ENCODE measurements at regions not wholly inside any gene's neighbourhood (a gene's known extent, or its start where the extent isn't known, plus 50 kb on each side); places are given as distances from the start of the nearest gene placed in this dataset.

GRCh38 chr18:27838225-27838624 lies 338.7 kb downstream of the CDH2 start:
- DNase-seq (ENCODE audit: extremely low read depth, low read depth), result no peak

DNA sequence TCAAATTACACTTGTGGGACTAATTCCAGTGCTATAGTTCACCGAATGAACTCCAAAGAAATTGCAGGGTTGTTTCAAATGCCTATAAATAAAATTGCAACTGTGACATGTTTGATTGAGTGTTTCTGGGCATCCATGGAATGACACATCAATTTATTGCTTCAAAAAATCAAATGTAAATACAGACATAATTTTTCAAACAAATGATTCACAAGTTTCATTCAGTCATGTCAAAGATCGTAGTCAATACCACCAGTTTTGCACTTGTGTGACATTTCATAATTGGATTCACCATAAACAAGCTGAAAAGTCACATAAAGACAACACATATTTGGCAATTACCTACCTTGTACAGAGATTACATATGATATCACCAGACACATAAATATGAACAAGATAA lies 350.8 kb downstream of the CDH2 start:
- DNase-seq (ENCODE audit: extremely low read depth, low read depth), result no peak

- no peak for DNase-seq (ENCODE audit: extremely low read depth, low read depth)
Observed at GRCh38 chr18:27825689-27826088, 351.2 kb downstream of the CDH2 start.

GRCh38 chr18:27824841-27825681 lies 351.9 kb downstream of the CDH2 start:
- no peak for DNase-seq (ENCODE audit: extremely low read depth, low read depth)

- DNase-seq (ENCODE audit: extremely low read depth, low read depth), result no peak
Observed at GRCh38 chr18:27824275-27824674, 352.7 kb downstream of the CDH2 start.

DNA sequence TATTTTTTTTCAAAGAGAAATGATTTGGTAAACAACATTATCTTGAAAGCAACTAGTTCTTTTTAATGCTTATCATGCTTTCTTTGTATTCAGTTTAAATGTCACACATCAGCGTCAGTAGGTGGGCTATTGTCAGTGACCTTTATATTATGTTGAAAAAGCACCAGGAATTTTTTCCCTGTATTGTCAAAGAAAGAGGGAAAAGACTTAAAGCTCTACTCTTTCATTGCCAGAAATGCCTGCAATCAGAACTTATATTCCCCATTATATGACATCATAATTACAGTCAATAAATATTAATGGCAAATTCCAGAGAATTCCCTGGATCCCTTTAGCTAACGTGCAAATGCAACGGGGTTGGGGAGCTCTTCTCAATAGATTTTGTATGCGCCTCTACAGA lies 353.9 kb downstream of the CDH2 start:
- no peak for DNase-seq (ENCODE audit: extremely low read depth, low read depth)

GRCh38 chr18:27808683-27809082 lies 368.2 kb downstream of the CDH2 start:
- no peak for DNase-seq (ENCODE audit: extremely low read depth, low read depth)

GRCh38 chr18:27803957-27804356 lies 373.0 kb downstream of the CDH2 start:
- DNase-seq (ENCODE audit: extremely low read depth, low read depth), result no peak

GRCh38 chr18:27797484-27797883 lies 379.4 kb downstream of the CDH2 start:
- no peak for DNase-seq (ENCODE audit: extremely low read depth, low read depth)

DNA sequence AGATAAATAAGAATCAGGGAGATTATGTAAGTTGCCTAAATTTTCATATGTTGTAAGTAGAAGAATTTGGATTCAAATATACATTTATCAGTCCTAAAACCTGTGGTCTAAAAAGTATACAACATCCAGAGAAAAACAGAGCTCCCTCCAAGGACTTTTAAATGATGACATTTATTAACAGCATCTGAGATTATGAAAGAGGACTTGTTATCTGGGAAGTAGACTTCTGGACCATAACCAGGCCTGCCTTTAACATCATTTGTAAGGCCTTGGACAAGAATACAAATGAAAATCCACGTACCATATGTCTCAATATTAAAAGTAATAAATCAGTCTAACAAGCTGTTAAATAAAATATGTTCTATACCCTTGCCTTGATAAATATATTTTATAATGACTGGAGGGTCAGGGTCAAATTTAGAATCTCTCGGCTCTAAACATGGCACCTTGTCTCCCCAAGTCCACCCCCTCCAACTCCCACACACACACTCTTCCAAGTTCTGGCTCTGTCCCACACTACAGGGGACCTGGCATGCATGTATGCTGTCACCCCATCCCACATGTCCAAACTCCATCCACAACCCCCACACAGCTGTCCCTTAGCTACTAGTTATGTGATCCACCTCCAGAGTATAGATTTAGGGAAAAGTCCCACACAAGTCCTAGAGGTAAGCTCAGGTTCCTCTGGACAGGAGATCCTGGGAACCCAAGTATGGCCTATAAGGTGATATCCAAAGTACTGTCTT lies 382.6 kb downstream of the CDH2 start:
- no peak for DNase-seq (ENCODE audit: extremely low read depth, low read depth)

GRCh38 chr18:27793013-27793785 lies 383.7 kb downstream of the CDH2 start:
- DNase-seq (ENCODE audit: extremely low read depth, low read depth), result no peak

- DNase-seq (ENCODE audit: extremely low read depth, low read depth), result no peak
Observed at GRCh38 chr18:27789406-27789805, 387.5 kb downstream of the CDH2 start.

GRCh38 chr18:27787547-27787946 lies 389.4 kb downstream of the CDH2 start:
- no peak for DNase-seq (ENCODE audit: extremely low read depth, low read depth)

GRCh38 chr18:27785815-27786471 lies 391.0 kb downstream of the CDH2 start:
- no peak for DNase-seq (ENCODE audit: extremely low read depth, low read depth)

GRCh38 chr18:27780061-27780745 lies 396.7 kb downstream of the CDH2 start:
- no peak for DNase-seq (ENCODE audit: extremely low read depth, low read depth)

DNA sequence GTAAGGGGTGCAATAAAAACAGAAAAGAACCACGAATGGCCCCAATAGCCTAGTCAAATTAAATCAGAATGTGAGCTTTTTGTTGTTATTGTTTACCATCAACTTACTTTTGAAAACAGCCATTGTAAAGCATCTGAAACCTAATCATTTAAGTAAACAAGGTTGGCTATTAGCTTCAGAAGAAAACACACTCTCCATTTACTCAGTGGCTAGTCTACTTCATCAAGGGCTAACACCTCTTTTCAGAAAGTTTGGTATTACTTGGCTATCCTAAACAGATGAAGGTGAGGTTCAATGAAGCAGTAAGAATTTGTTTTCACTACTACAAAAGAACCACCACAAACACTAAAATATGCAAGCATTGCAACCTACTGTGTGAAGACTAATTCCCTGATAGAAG lies 398.0 kb downstream of the CDH2 start:
- DNase-seq (ENCODE audit: extremely low read depth, low read depth), result no peak

- no peak for DNase-seq (ENCODE audit: extremely low read depth, low read depth)
Observed at GRCh38 chr18:27778441-27778840, 398.5 kb downstream of the CDH2 start.

DNA sequence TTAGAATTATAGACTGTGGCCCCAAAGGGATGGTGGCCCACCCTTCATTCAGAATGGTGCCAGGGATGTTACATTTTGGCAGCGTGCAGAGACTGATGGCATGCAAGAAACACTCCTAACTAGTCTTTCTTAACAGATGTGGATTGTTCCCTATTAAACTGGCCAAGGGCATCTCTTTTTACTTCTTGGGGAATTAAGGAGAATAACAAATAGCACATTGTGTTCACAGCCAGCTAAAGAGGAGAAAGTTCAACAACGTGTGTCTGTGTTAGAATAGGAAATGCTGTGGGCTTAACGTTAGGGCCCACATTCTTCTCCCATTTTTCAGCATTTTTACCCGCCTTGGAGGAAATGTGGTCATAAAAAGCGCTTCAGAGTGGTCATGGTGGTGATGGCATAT lies 404.8 kb downstream of the CDH2 start:
- DNase-seq (ENCODE audit: extremely low read depth, low read depth), result no peak

GRCh38 chr18:27771571-27771970 lies 405.4 kb downstream of the CDH2 start:
- no peak for DNase-seq (ENCODE audit: extremely low read depth, low read depth)

GRCh38 chr18:27769152-27769551 lies 407.8 kb downstream of the CDH2 start:
- DNase-seq (ENCODE audit: extremely low read depth, low read depth), result no peak
